Omental fat pad (tissue), 3 donors: ENCODE measurements at regions not wholly inside any gene's neighbourhood (a gene's known extent, or its start where the extent isn't known, plus 50 kb on each side); places are given as distances from the start of the nearest gene placed in this dataset.

Experiments used
- ATAC-seq: fragments of 150-250 bp; one replicate; pipeline ENCODE4 v1.9.1; 2016; ENCODE audit warnings: mild to moderate bottlenecking, moderate library complexity; ENCODE audit not compliant: low FRiP score
- DNase-seq: peaks from one replicate; pipeline ENCODE4 v3.0.0-alpha.2; 2019; ENCODE audit warnings: low spot score
- TF ChIP-seq, protein P1 (sequence below), 3 donors: fragments of 450-650 bp; IDR thresholded peaks; one replicate each; pipeline ENCODE4 v1.5.1; 2016 to 2017; ENCODE audit warnings: antibody characterized with exemption in 3 of 3, mild to moderate bottlenecking in 3 of 3, moderate library complexity in 2 of 3

DNA sequence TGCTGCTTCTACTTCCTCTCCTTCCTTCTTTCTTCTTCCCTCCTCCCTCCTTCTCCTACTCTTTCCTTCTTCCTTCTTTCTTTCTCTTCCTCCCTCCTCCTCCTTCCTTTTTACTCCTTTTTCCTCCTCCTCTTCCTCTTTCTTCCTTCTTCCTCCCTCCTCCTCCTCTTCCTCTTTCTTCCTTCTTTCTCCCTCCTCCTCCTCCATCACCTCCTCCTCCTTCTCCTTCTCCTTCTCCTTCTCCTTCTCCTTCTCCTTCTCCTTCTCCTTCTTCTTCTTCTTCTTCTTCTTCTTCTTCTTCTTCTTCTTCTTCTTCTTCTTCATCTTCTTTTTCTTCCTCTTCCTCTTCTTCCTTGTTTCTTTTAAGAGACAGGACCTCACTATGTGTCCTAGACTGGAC, 224.0 kb downstream of the NR2F2 start:
- TF ChIP-seq, protein P1, sequence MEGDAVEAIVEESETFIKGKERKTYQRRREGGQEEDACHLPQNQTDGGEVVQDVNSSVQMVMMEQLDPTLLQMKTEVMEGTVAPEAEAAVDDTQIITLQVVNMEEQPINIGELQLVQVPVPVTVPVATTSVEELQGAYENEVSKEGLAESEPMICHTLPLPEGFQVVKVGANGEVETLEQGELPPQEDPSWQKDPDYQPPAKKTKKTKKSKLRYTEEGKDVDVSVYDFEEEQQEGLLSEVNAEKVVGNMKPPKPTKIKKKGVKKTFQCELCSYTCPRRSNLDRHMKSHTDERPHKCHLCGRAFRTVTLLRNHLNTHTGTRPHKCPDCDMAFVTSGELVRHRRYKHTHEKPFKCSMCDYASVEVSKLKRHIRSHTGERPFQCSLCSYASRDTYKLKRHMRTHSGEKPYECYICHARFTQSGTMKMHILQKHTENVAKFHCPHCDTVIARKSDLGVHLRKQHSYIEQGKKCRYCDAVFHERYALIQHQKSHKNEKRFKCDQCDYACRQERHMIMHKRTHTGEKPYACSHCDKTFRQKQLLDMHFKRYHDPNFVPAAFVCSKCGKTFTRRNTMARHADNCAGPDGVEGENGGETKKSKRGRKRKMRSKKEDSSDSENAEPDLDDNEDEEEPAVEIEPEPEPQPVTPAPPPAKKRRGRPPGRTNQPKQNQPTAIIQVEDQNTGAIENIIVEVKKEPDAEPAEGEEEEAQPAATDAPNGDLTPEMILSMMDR (IDR thresholded peaks at IDR 0.05) = no peak
- ATAC-seq (no peak), DNase-seq (no peak)

DNA sequence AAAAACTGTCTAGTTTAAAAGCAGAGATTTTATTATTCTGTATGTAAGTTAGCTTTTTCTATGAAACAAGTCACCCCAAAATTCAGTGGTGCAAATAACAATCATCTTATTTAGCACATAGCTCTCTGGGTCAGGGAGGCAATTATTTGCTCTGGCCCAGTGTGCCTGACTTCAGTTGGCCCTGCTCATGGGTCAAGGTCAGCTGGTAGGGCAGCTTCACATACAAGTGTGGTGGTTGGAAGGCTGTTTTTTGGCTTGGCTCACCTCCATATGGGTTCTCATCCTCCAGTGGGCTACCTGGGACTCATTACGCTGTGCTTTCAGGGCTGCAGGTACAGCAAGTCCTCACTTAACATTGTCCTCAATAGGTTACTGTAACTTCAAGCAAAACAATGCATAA, 228.6 kb downstream of the NR2F2 start:
- ATAC-seq = no peak
- no peak for DNase-seq
- TF ChIP-seq, protein P1 (IDR thresholded peaks at IDR 0.05) = no peak

- TF ChIP-seq, protein P1 (IDR thresholded peaks at IDR 0.05) = no peak
- ATAC-seq (no peak), DNase-seq (no peak)
Measured at GRCh38 chr15:96559631-96560030, 229.1 kb downstream of the NR2F2 start.

DNA sequence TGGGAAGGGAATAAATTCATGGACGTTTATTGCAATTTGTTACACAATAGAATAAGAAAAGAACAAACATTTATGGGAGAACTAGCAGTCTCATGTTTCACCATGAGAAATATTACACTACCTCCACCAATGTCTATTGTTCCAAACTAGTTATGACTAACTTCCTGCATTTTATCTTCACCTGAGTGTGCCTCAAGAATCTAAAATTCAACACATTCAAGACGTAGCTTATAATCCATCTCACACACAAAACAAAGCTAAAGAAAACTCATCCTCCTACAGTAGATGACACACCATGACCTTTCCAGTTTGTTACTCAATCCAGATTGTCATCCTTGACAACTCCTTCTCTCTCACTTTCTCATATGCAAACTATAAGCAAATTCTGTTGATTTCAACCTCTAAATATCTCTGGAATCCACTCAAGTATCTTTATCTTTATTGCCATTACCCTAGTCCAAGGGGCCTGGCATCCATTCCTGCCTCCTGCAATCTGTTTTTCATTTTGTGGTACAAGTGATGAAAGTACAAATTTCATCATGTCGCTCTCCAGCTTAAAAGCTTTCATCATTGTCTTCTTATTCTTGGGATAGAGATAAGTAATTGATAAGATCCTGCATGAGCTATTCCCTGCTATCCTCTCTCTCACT, 229.9 kb downstream of the NR2F2 start:
- DNase-seq (no peak), ATAC-seq (no peak)
- TF ChIP-seq, protein P1 (IDR thresholded peaks at IDR 0.05) = no peak

GRCh38 chr15:96561593-96561992, 231.1 kb downstream of the NR2F2 start:
- ATAC-seq (no peak), DNase-seq (no peak)
- TF ChIP-seq, protein P1 (IDR thresholded peaks at IDR 0.05) = no peak

GRCh38 chr15:96564546-96564945, 234.0 kb downstream of the NR2F2 start:
- ATAC-seq (no peak), DNase-seq (no peak)
- TF ChIP-seq, protein P1 (IDR thresholded peaks at IDR 0.05) = no peak

- DNase-seq (no peak), ATAC-seq (no peak)
- TF ChIP-seq, protein P1 (IDR thresholded peaks at IDR 0.05) = no peak
Measured at GRCh38 chr15:96565266-96565665, 234.8 kb downstream of the NR2F2 start.
